PFSK-1 (cell line): ENCODE measurements at regions not wholly inside any gene's neighbourhood (a gene's known extent, or its start where the extent isn't known, plus 50 kb on each side); places are given as distances from the start of the nearest gene placed in this dataset.

ENCODE experiments used
- FOXP2 ChIP-seq: optimal IDR thresholded peaks from 2 replicates; pipeline ENCODE3; 2011; ENCODE audit warnings: borderline replicate concordance, control low read depth, inconsistent platforms; ENCODE audit not compliant: insufficient read depth; ENCODE audit errors: extremely low read length, extremely low read depth
- POLR2AphosphoS5 ChIP-seq: IDR thresholded peaks from 2 replicates; pipeline ENCODE4 v1.6.1; 2012; ENCODE audit warnings: low read depth, mild to moderate bottlenecking, control low read depth, low read length, moderate library complexity
- SIN3A ChIP-seq: IDR thresholded peaks from 2 replicates; pipeline ENCODE4 v1.6.1; 2012; ENCODE audit warnings: mild to moderate bottlenecking, low read length, moderate library complexity, borderline replicate concordance; ENCODE audit not compliant: insufficient read depth
- TAF1 ChIP-seq: IDR thresholded peaks from 2 replicates; pipeline ENCODE4 v1.6.1; 2012; ENCODE audit warnings: low read length, control low read depth, borderline replicate concordance; ENCODE audit not compliant: insufficient read depth
- TF ChIP-seq, protein P1 (sequence below), 2 experiments: IDR thresholded peaks; 2 replicates each; pipeline versions ENCODE4 v1.6.1 to v1.8.0; 2011 to 2012; ENCODE audit warnings: low read depth in 2 of 2, low read length in 2 of 2, control low read depth in 1 of 2, inconsistent platforms in 1 of 2, mild to moderate bottlenecking in 1 of 2, moderate library complexity in 1 of 2; ENCODE audit not compliant: insufficient read depth in 1 of 2

DNA sequence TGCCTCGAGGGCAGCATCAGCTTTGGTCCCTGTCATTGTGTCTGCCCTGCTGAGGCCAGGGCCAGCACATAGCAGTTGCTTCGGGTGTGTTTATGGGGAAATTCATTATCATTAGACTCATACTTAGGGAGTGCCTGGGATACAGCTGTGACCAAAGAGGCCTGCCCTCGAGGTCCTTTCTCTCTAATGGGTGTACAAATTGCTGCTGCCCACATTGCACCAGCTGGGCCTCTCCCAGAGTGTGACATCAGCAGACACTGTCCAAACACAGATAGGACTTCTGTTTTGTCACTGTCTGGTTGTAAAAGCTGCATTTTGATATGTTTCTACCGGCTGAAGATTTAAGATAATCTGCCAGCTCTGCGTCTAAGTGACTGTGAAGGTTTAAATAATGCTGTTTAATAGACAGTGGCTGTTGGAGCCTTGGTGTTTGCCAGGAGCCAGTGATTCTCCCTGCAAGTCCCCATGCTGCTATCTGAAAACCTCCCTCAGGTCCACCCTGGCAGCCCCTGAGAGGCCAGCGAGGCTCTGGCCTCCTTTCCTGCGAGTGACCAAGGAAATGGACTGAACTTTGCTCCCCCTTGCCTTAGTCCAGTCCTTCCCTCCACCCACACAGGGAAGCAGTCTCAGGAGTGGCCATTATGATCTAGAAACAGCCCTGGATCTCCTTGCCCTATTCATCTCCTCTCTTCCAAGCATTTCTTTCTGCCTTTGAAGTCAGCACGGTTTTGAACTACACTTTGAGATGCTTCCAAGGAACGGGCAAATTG lies 505.2 kb downstream of the TBC1D22A start:
- TF ChIP-seq, protein P1, sequence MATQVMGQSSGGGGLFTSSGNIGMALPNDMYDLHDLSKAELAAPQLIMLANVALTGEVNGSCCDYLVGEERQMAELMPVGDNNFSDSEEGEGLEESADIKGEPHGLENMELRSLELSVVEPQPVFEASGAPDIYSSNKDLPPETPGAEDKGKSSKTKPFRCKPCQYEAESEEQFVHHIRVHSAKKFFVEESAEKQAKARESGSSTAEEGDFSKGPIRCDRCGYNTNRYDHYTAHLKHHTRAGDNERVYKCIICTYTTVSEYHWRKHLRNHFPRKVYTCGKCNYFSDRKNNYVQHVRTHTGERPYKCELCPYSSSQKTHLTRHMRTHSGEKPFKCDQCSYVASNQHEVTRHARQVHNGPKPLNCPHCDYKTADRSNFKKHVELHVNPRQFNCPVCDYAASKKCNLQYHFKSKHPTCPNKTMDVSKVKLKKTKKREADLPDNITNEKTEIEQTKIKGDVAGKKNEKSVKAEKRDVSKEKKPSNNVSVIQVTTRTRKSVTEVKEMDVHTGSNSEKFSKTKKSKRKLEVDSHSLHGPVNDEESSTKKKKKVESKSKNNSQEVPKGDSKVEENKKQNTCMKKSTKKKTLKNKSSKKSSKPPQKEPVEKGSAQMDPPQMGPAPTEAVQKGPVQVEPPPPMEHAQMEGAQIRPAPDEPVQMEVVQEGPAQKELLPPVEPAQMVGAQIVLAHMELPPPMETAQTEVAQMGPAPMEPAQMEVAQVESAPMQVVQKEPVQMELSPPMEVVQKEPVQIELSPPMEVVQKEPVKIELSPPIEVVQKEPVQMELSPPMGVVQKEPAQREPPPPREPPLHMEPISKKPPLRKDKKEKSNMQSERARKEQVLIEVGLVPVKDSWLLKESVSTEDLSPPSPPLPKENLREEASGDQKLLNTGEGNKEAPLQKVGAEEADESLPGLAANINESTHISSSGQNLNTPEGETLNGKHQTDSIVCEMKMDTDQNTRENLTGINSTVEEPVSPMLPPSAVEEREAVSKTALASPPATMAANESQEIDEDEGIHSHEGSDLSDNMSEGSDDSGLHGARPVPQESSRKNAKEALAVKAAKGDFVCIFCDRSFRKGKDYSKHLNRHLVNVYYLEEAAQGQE (IDR thresholded peaks at IDR 0.05; ENCODE audit: insufficient read depth in 1 of 2, low read depth in 2 of 2, low read length in 2 of 2), result no peak
- TF ChIP-seq TAF1 (no peak), POLR2AphosphoS5 (no peak), SIN3A (no peak), FOXP2 (no peak)

GRCh38 chr22:47266329-47266728 lies 503.9 kb downstream of the TBC1D22A start:
- TF ChIP-seq, protein P1 (IDR thresholded peaks at IDR 0.05; ENCODE audit: insufficient read depth in 1 of 2, low read depth in 2 of 2, low read length in 2 of 2), result no peak
- TF ChIP-seq TAF1 (no peak), FOXP2 (no peak), SIN3A (no peak), POLR2AphosphoS5 (no peak)

DNA sequence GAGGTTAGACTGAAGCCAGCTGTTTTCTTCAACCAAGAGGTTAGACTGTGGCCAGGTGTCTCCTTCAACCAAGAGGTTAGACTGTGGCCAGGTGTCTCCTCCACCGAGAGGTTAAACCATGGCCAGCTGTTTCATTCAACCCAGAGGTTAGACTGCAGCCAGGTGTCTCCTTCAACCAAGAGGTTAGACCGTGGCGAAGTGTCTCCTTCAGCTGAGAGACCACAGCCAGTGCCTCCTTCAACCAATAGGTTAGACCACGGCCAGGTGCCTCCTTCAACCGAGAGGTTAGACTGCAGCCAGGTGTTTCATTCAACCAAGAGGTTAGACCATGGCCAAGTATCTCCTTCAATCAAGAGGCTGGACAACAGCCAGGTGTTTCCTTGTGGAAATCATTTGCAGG lies 498.1 kb downstream of the TBC1D22A start:
- TF ChIP-seq POLR2AphosphoS5, result no peak
- TF ChIP-seq SIN3A, result no peak
- TF ChIP-seq FOXP2, result no peak
- TF ChIP-seq TAF1, result no peak
- TF ChIP-seq, protein P1 (IDR thresholded peaks at IDR 0.05; ENCODE audit: insufficient read depth in 1 of 2, low read depth in 2 of 2, low read length in 2 of 2), result no peak

GRCh38 chr22:47259990-47260389 lies 497.5 kb downstream of the TBC1D22A start:
- no peak for TF ChIP-seq FOXP2
- no peak for TF ChIP-seq POLR2AphosphoS5
- TF ChIP-seq, protein P1 (IDR thresholded peaks at IDR 0.05; ENCODE audit: insufficient read depth in 1 of 2, low read depth in 2 of 2, low read length in 2 of 2), result no peak
- TF ChIP-seq TAF1, result no peak
- TF ChIP-seq SIN3A, result no peak

DNA sequence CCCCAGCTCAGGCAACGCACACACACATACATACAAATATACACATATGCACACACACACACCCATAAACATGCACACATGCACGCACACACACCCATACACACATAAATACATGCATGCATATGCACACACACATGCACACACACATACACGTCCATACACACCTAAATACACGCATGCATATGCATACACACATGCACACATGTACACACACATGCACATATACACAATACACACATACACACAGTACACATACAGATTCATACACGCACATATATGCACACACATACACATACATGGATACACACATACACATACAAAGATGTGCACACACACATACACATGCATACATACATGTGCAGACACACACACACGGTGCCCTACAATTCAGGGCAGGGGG lies 496.6 kb downstream of the TBC1D22A start:
- TF ChIP-seq SIN3A (no peak), POLR2AphosphoS5 (no peak), FOXP2 (no peak), TAF1 (no peak)
- TF ChIP-seq, protein P1 (IDR thresholded peaks at IDR 0.05; ENCODE audit: insufficient read depth in 1 of 2, low read depth in 2 of 2, low read length in 2 of 2), result no peak
